Heart left ventricle (tissue), 16 donors: ENCODE measurements at regions not wholly inside any gene's neighbourhood (a gene's known extent, or its start where the extent isn't known, plus 50 kb on each side); places are given as distances from the start of the nearest gene placed in this dataset.

ENCODE experiments used
- ATAC-seq, 4 donors: fragments of 200-7000 bp; cut with Tn5 transposase; one replicate each; pipeline ENCODE4 v1.9.1; 2020 to 2022; ENCODE audit warnings: moderate library complexity in 4 of 4, mild to moderate bottlenecking in 3 of 4, moderate number of reproducible peaks in 1 of 4
- DNase-seq, 5 donors: peaks; one replicate each; pipeline ENCODE4 v3.0.0-alpha.2; 2020
- H3K27ac ChIP-seq, 12 donors: fragments of 200-600 bp; sonication (generic) in 4 of 12; one replicate each; pipeline versions ENCODE4 v1.5.0 to v1.8.0; 2016 to 2022; ENCODE audit warnings: mild to moderate bottlenecking in 2 of 12
- H3K27me3 ChIP-seq, 9 donors: fragments of 200-600 bp; sonication (generic) in 2 of 9; one replicate each; pipeline versions ENCODE4 v1.5.1 to v1.8.0; 2016 to 2022; ENCODE audit warnings: mild to moderate bottlenecking in 3 of 9
- H3K36me3 ChIP-seq, 9 donors: fragments of 200-600 bp; sonication (generic) in 2 of 9; one replicate each; pipeline versions ENCODE4 v1.5.0 to v1.8.0; 2018 to 2022; ENCODE audit warnings: mild to moderate bottlenecking in 2 of 9
- H3K4me1 ChIP-seq, 12 donors: fragments of 200-600 bp; sonication (generic) in 4 of 12; one replicate each; pipeline versions ENCODE4 v1.5.0 to v1.8.0; 2016 to 2022; ENCODE audit warnings: mild to moderate bottlenecking in 3 of 12
- H3K4me3 ChIP-seq, 12 donors: fragments of 200-600 bp; sonication (generic) in 4 of 12; one replicate each; pipeline versions ENCODE4 v1.5.0 to v1.8.0; 2017 to 2022; ENCODE audit warnings: mild to moderate bottlenecking in 9 of 12, moderate library complexity in 4 of 12
- H3K9me3 ChIP-seq, 12 donors: fragments of 200-600 bp; sonication (generic) in 4 of 12; one replicate each; pipeline versions ENCODE4 v1.5.0 to v1.8.0; 2016 to 2022; ENCODE audit warnings: mild to moderate bottlenecking in 1 of 12
- CTCF ChIP-seq, 12 donors: fragments of 200-600 bp; sonication (generic) in 4 of 12; IDR thresholded peaks; one replicate each; pipeline versions ENCODE4 v1.5.0 to v1.8.0; 2018 to 2022; ENCODE audit warnings: antibody characterized with exemption in 12 of 12, mild to moderate bottlenecking in 5 of 12
- POLR2A ChIP-seq, 2 donors: fragments of 450-650 bp; IDR thresholded peaks; one replicate each; pipeline ENCODE4 v1.6.1; 2017; ENCODE audit warnings: antibody characterized with exemption in 2 of 2, mild to moderate bottlenecking in 2 of 2, moderate library complexity in 2 of 2
- WGBS, 4 donors: extraction: QIAGEN DNeasy Blood & Tissue Kit in 2 of 4; methylation state at CpG; one replicate each; pipeline versions ENCODE4 v1.1.5 to v1.1.7; 2013 to 2018; 5-methylcytosine and 5-hydroxymethylcytosine counted together
- intact Hi-C, 10 donors: fragments of 100-400 bp; cut with DNase I; formaldehyde crosslinking; loops; one replicate each; pipeline versions ENCODE4 v1.11.1 to v1.14.2; 2022
- donor health status: ischemic (EF 13 %, LVEDD 7.1; RV severe dilation, severe dysfunction).
- donor health status: healthy with polysubstance abuse.
- donor health status: DM: no; HTN: yes; CAD: no.
- donor health status: DM: no; HTN: no; CAD: no.
- donor health status: ischemic (EF 25% LVEDD 6.9; RV normal size, moderate dysfunction).
- donor health status: ischemic (EF 25% LVEDD 5.7; RV mildly dilated, moderate dysfunction).
- donor health status: healthy.
- donor health status: DM: yes; HTN: yes; CAD: no.
- donor health status: ischemic (EF 35%, LVEDD 5.7; RV mildly dilated, moderate dysfunction).
- donor health status: nonischemic (EF 11% LVEDD 7.7; RV severe dilation, severe dysfunction).
- donor health status: DM: yes; HTN: yes; CAD: no.
- donor health status: PGD.
- donor health status: ischemic (EF 29% LVEDD 5.4; RV normal size, mild dysfunction).
- donor health status: nonischemic (EF 23%, LVEDD 6.1; RV moderate dilation, normal function).

- Histone ChIP-seq H3K27me3 (no peaks in the 10 kb centered on the region), H3K9me3 (peaks cover 0 to 4% (median 0%) of the 10 kb centered on the region in 12 donors), H3K36me3 (no peaks in the 10 kb centered on the region), H3K27ac (no peak overlapping the region), H3K4me1 (no peaks in the 10 kb centered on the region), H3K4me3 (no peak overlapping the region)
- TF ChIP-seq CTCF (IDR thresholded peaks at IDR 0.05) = no peak
- no peak for TF ChIP-seq POLR2A (IDR thresholded peaks at IDR 0.05)
- 27 to 50% (median 40%) methylated on average over 2 of the region's 2 CpGs for WGBS, 4 donors
- intact Hi-C loops = no loop called here
- ATAC-seq (no peak), DNase-seq (no peak)
Measured at GRCh38 chr4:43089730-43090129, 197.2 kb downstream of the GRXCR1 start.

- 69 to 78% (median 74%) methylated on average over 2 of the region's 2 CpGs for WGBS, 4 donors
- Histone ChIP-seq H3K9me3 (no peaks in the 10 kb centered on the region), H3K27ac (no peak overlapping the region), H3K36me3 (no peaks in the 10 kb centered on the region), H3K27me3 (no peaks in the 10 kb centered on the region), H3K4me1 (no peaks in the 10 kb centered on the region), H3K4me3 (no peak overlapping the region)
- TF ChIP-seq CTCF (IDR thresholded peaks at IDR 0.05) = no peak
- no peak for TF ChIP-seq POLR2A (IDR thresholded peaks at IDR 0.05)
- no peak for ATAC-seq
- intact Hi-C loops = no loop called here
- DNase-seq = no peak
Measured at GRCh38 chr4:43103048-43103447, 210.5 kb downstream of the GRXCR1 start.

GRCh38 chr4:43112139-43112538 is 219.6 kb downstream of the GRXCR1 start:
- H3K27ac ChIP-seq = no peak overlapping the region
- intact Hi-C loops = no loop called here
- no peak for TF ChIP-seq POLR2A (IDR thresholded peaks at IDR 0.05)
- no peak for TF ChIP-seq CTCF (IDR thresholded peaks at IDR 0.05)
- no peak for ATAC-seq
- no peaks in the 10 kb centered on the region for H3K4me1 ChIP-seq
- no peaks in the 10 kb centered on the region for H3K9me3 ChIP-seq
- no peaks in the 10 kb centered on the region for H3K27me3 ChIP-seq
- no peaks in the 10 kb centered on the region for H3K36me3 ChIP-seq
- WGBS, 4 donors = 84 to 91% (median 89%) methylated on average over 1 of the region's 1 CpG
- H3K4me3 ChIP-seq = no peak overlapping the region
- no peak for DNase-seq

- TF ChIP-seq POLR2A (IDR thresholded peaks at IDR 0.05) (no peak), CTCF (IDR thresholded peaks at IDR 0.05) (no peak)
- H3K36me3 ChIP-seq = no peaks in the 10 kb centered on the region
- H3K9me3 ChIP-seq = no peaks in the 10 kb centered on the region
- no peak overlapping the region for H3K27ac ChIP-seq
- no peak overlapping the region for H3K4me3 ChIP-seq
- intact Hi-C loops = no loop called here
- 10 to 41% (median 29%) methylated on average over 3 of the region's 3 CpGs for WGBS, 4 donors
- no peaks in the 10 kb centered on the region for H3K27me3 ChIP-seq
- no peak for DNase-seq
- H3K4me1 ChIP-seq = no peaks in the 10 kb centered on the region
- no peak for ATAC-seq
Measured at GRCh38 chr4:43113196-43113595, 220.7 kb downstream of the GRXCR1 start.
